ENCODE measurements at regions not wholly inside any gene's neighbourhood (a gene's known extent, or its start where the extent isn't known, plus 50 kb on each side); places are given as distances from the start of the nearest gene placed in this dataset.

DNA sequence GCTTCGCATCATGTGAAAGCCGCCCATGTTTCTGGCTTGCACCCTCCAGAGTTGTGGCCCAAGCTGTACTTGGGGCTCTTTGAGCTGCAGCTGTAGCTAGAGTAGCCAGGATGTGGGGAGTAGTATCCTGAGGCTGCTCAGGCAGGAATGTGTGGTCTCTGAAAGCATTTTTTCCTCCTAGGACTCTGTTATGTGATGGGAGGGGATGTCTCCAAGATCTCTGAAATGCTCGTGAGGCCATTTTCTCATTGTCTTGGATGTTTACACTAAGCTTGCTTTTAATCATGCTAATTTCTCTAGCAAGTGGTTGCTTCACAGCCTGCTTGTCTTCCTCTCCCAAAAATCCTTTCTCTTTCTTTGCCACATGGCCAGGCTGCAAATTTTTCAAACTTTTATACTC, 687.6 kb downstream of the DCDC2C start:
- DNase-seq, result no peak

DNA sequence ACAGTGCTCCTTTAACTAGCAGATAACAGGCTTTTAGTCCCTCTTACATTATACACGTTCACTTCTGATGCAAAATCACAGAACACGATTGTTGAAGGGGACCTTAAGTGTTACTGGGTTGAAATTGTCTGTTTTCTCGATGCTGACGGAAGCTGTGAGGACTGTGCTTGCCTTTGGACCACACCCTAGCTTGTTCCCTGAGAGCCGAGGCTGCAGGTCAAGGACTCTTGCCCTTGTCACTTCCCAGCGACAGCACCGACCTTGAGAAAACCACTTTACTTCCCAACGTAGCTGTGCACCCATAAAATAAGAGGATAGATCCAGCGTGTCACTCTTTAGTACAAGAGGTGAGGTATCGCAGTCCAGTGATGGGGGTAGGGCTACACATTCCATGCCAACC, 701.0 kb downstream of the DCDC2C start:
- no peak for DNase-seq

DNA sequence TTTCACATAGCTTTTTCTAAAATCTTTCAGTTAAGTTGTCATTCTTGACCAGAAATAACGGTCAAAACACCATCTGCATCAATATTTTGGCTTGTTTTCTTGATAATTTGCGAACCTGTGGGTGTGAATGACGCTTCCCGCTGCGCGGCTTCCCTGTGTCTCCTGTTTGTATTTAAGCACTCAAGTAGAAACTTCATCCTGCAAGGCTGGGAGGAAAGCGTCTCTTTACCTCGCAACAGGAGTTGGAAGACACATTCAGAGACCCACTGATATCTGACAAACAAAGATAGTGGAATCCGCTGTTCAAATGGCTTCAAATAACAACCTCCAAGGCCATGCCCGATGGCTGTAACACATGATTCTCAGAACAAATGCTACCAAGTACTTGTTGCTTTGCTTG, 704.9 kb downstream of the DCDC2C start:
- DNase-seq, result no peak

DNA sequence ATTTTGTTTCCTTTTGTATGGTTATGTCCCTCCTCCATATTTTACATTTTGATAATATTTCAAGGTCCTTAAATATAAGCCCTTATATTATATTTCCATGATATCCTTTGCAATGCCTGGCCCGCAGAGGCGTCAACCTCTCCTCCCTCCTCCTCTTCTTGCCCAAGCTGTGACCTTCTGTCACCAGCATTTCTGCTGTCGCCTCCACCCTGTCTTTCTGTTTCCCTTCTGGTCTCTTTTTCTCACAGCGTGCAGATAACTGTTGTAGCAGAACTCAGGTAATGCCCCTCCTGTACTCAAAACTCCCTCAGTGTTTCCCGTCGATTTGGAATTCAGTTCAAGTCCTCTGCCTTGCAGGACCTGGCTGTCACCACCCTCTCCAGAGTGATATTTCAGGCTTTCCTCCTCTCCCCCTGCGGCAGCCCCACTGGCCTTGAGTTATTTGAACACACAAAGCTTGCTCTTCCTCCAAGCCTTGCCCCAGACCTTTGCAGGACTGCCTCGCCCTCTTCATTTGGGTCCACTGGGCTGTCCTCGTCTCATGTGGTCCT, 709.3 kb downstream of the DCDC2C start:
- no peak for DNase-seq

GRCh38 chr2:4415171-4415570, 711.8 kb downstream of the DCDC2C start:
- DNase-seq, result no peak

GRCh38 chr2:4415810-4416413, 712.5 kb downstream of the DCDC2C start:
- DNase-seq, result no peak

- no peak for DNase-seq
Observed at GRCh38 chr2:4416431-4416830, 713.1 kb downstream of the DCDC2C start.

GRCh38 chr2:4417771-4418170, 714.4 kb downstream of the DCDC2C start:
- DNase-seq, result no peak

- DNase-seq, result no peak
Observed at GRCh38 chr2:4420032-4420431, 716.7 kb downstream of the DCDC2C start.

- no peak for DNase-seq
Observed at GRCh38 chr2:4424153-4424552, 720.8 kb downstream of the DCDC2C start.

GRCh38 chr2:4427083-4427482, 723.7 kb downstream of the DCDC2C start:
- DNase-seq, result no peak

- no peak for DNase-seq
Observed at GRCh38 chr2:4445821-4446220, 742.4 kb downstream of the DCDC2C start.

DNA sequence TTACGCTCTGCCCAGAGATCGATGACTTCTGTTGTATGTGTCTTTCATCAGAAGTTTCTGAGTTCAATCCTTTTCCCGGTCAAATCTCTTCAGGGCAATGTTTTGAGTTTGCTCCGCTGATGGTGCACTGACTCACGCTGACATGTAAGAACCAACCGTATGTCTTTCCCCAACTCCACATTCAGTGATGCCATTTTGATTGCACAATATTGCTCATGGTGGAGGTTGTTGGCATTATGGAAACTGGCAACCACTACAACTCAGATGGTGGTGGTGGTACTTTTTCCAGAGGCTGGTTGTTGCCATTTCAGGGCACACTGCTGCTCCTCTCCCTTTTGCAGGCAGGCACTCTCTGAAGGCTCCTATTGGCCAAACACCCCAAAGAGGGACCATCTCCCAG, 751.5 kb downstream of the DCDC2C start:
- no peak for DNase-seq

- no peak for DNase-seq
Observed at GRCh38 chr2:4455486-4456155, 752.2 kb downstream of the DCDC2C start.

DNA sequence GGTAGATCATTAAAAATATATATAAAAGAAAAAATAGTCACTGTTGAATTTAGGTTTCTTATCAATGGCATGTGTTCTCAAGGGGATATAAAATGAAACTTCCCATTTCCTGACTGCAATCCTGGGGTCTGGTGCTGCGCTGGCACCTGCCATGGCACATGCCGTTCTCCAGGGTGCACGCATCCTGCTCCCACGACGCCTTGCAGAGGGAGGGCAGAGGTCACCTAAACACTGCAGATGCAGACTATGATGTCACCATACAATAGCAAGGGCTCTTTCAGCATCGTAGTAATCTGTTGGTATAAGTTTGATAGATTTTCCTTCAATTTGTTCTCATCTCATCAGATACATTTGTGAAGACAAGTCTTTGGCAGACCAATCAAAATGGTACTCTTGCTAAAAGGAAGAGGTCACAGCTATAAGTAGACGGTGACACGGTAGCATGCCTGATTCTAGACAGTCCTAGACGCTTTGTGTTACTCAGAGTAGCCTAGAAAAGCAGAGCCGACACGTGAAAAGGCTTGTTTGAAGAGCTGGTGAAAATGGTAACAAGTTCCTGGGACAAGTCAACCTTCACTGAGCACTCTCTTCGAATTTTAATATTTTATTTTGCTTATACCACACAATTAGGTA, 761.4 kb downstream of the DCDC2C start:
- DNase-seq, result no peak

DNA sequence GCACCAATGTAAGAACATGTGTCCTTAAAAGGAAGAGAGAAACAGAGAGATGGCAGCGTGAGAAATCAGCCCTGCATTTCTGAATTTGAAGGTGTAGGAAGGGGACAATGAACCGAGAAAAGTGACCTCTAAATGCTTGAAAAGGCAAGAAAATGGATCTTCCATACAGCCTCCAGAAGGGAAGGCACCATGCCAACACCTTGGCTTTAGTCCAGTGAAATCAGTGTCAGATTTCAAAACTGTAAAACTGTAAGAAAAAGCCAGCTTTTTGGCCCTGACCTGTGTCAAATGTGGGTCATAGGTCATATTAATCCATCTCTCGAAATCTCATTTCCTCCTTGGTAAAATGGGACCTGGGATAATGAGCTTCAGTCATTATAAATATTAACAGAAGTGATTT, 762.3 kb downstream of the DCDC2C start:
- no peak for DNase-seq

- DNase-seq, result no peak
Observed at GRCh38 chr2:4475618-4476017, 772.2 kb downstream of the DCDC2C start.

DNA sequence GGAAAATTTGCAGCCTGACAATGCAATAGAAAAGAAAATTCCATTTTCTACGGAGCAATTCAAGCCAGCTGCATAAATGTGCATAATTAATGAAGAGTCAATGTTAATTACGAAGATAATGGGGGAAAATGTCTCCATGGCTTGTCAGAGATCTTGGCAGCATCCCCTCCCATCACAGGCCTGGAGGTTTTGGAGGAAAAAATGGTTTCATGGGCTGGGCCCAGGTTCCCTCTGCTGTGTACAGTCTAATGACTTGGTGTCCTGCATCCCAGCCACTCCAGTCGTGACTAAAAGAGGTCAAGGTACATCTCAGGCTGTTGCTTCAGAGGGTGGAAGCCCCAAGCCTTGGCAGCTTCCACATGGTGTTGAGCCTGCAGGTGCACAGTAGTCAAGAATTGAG, 779.7 kb downstream of the DCDC2C start:
- no peak for DNase-seq

GRCh38 chr2:4486971-4487370, 783.6 kb downstream of the DCDC2C start:
- no peak for DNase-seq

- no peak for DNase-seq
Observed at GRCh38 chr2:4499316-4500030, 796.1 kb downstream of the DCDC2C start.

DNA sequence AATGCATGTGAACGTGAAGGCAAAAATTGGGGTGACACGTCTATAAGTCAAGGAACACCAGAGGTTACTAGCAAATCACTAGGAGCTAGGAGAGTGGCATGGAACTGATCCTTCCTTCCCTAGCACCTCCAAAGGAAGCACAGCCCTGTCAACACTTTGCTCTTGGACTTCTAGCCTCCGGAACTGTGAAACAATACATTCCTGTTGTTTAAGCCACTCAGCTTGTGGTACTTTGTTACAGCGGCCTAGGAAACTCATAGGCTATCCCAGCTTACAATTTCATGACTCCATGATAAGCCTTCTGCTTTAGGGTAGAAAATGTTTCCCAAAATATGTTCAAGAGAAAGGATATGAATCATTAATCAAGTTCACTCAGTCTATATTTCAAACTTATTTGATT, 798.1 kb downstream of the DCDC2C start:
- DNase-seq, result no peak

- DNase-seq, result no peak
Observed at GRCh38 chr2:4502230-4502843, 799.0 kb downstream of the DCDC2C start.

- no peak for DNase-seq
Observed at GRCh38 chr2:4507661-4508060, 804.3 kb downstream of the DCDC2C start.
